ENCODE measurements at regions not wholly inside any gene's neighbourhood (a gene's known extent, or its start where the extent isn't known, plus 50 kb on each side); places are given as distances from the start of the nearest gene placed in this dataset.

- DNase-seq: no peak
Observed at GRCh38 chr3:13954741-13955483, 75.0 kb upstream of the WNT7A start.

- DNase-seq: no peak
Observed at GRCh38 chr3:13954266-13954665, 74.4 kb upstream of the WNT7A start.

- DNase-seq: no peak
Observed at GRCh38 chr3:13951184-13951583, 71.3 kb upstream of the WNT7A start.

GRCh38 chr3:13950042-13950441 is 70.2 kb upstream of the WNT7A start:
- DNase-seq: no peak

- DNase-seq: no peak
Observed at GRCh38 chr3:13947912-13948311, 68.0 kb upstream of the WNT7A start.

- DNase-seq: no peak
Observed at GRCh38 chr3:13939206-13939605, 59.3 kb upstream of the WNT7A start.

GRCh38 chr3:13937131-13937530 is 57.3 kb upstream of the WNT7A start:
- DNase-seq: no peak

- no peak for DNase-seq
Observed at GRCh38 chr3:13935494-13936094, 55.7 kb upstream of the WNT7A start.

- no peak for DNase-seq
Observed at GRCh38 chr3:13934813-13935212, 54.9 kb upstream of the WNT7A start.

- DNase-seq: no peak
Observed at GRCh38 chr3:13934315-13934714, 54.4 kb upstream of the WNT7A start.

- DNase-seq: peak in 2 of 3 donors; percentile 29 to 36
Observed at GRCh38 chr3:13932578-13933295, 52.9 kb upstream of the WNT7A start.

- DNase-seq: no peak
Observed at GRCh38 chr3:13931172-13931571, 51.3 kb upstream of the WNT7A start.
